ENCODE measurements at regions not wholly inside any gene's neighbourhood (a gene's known extent, or its start where the extent isn't known, plus 50 kb on each side); places are given as distances from the start of the nearest gene placed in this dataset.

DNA sequence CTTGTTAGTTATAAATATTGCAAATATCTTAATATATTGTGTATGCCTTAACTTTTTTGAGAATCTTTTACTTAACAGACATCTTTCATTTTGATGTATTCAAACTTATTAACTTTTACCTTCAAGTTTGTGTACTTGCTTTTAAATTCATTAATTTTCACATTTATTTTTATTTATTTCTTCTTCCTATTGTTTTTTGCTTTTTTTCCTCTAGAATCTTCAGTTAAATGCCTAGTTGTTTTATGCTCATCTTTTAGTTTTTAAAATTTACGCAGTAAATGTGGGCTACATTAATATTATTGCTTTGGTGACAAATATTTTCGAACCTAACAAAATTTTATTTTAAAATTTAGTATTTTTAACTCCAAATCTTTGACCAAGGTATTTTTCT lies 89.0 kb downstream of the TNFAIP3 start:
- Histone ChIP-seq H3K9me3 (peaks cover 4% of the 10 kb centered on the region; the same call in 1 of the 2 replicates), H3K36me3 (replicated peaks) (no peaks in the 10 kb centered on the region), H3K4me1 (peaks cover 6% of the 10 kb centered on the region), H3K27me3 (ENCODE audit: low read depth) (peaks cover 10% of the 10 kb centered on the region; the same call in 1 of the 2 replicates), H3K4me3 (no peak overlapping the region)
- DNase-seq (ENCODE audit: low spot score in 2 of 2), result no peak
- in situ Hi-C loops (cut with MboI; ENCODE audit: low sequenced_read_pairs), result no loop called here

DNA sequence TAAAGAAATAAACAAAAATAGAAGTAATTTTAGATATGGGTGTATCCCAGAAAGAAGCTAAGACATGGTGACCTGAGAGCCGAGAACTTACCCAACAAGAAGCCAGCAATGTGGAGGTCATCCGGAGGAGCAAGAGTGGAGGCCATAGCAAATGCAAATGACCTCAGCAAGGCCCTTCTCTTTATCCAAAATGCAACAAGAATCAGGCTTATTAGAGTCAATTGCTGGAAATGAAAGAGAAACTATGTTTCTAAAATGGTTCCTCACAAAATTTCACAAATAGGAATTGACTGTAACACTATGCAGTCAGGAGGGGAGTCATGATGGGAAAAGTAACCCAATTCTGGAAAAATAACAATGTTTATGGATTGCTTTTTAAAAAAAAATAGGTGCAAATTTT lies 90.4 kb downstream of the TNFAIP3 start:
- DNase-seq (ENCODE audit: low spot score in 2 of 2), result no peak

GRCh38 chr6:137958811-137959565 lies 91.9 kb downstream of the TNFAIP3 start:
- in situ Hi-C loops (cut with MboI; ENCODE audit: low sequenced_read_pairs), result no loop called here
- peaks cover 4% of the 10 kb centered on the region; the same call in 1 of the 2 replicates for H3K9me3 ChIP-seq

More for the DNA sequence above, 90.4 kb downstream of the TNFAIP3 start:
- no peak overlapping the region for H3K4me3 ChIP-seq
- peaks cover 4% of the 10 kb centered on the region; the same call in 1 of the 2 replicates for H3K9me3 ChIP-seq
- H3K4me1 ChIP-seq, result peaks cover 6% of the 10 kb centered on the region
- peaks cover 7% of the 10 kb centered on the region; the same call in 1 of the 2 replicates for H3K27me3 ChIP-seq (ENCODE audit: low read depth)
- no peaks in the 10 kb centered on the region for H3K36me3 ChIP-seq (replicated peaks)
- in situ Hi-C loops (cut with MboI; ENCODE audit: low sequenced_read_pairs), result no loop called here

DNA sequence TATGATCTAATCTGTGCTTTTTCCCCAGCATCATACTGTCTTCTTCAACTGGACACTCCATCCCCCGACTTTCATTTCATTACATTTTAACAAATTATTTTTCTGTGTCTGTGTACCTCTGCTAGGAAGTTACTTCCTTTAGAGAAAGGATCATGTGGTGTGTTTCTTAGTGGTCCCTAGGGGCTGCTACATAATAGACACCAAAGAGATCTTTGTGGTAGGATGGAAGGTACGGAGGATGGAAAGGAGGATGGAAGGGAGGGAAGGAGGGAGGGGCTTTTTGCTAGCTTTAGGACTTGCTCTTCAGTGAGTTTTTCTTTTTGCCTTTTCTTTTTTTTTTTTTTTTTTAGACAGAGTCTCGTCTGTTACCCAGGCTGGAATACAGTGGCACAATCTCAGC lies 95.7 kb downstream of the TNFAIP3 start:
- peaks cover 4% of the 10 kb centered on the region; the same call in 1 of the 2 replicates for H3K9me3 ChIP-seq
- DNase-seq (ENCODE audit: low spot score in 2 of 2), result no peak
- 0 out of 2 replicates have a peak, but pooled peaks cover 6% of the 10 kb centered on the region for H3K27me3 ChIP-seq (ENCODE audit: low read depth)
- no peak overlapping the region for H3K4me3 ChIP-seq
- no peaks in the 10 kb centered on the region for H3K4me1 ChIP-seq
- no peaks in the 10 kb centered on the region for H3K36me3 ChIP-seq (replicated peaks)
- in situ Hi-C loops (cut with MboI; ENCODE audit: low sequenced_read_pairs), result no loop called here

More at GRCh38 chr6:137958811-137959565, 91.9 kb downstream of the TNFAIP3 start:
- Histone ChIP-seq H3K4me3 (no peak overlapping the region), H3K36me3 (replicated peaks) (no peaks in the 10 kb centered on the region), H3K4me1 (no peaks in the 10 kb centered on the region), H3K27me3 (ENCODE audit: low read depth) (no peaks in the 10 kb centered on the region)
- DNase-seq (ENCODE audit: low spot score in 2 of 2), result no peak

- no peak for DNase-seq (ENCODE audit: low spot score in 2 of 2)
- H3K36me3 ChIP-seq (replicated peaks), result no peaks in the 10 kb centered on the region
- peaks cover 6% of the 10 kb centered on the region; the same call in 1 of the 2 replicates for H3K27me3 ChIP-seq (ENCODE audit: low read depth)
- H3K4me1 ChIP-seq, result no peaks in the 10 kb centered on the region
- H3K4me3 ChIP-seq, result no peak overlapping the region
- peaks cover 4% of the 10 kb centered on the region; the same call in 1 of the 2 replicates for H3K9me3 ChIP-seq
- in situ Hi-C loops (cut with MboI; ENCODE audit: low sequenced_read_pairs), result no loop called here
Observed at GRCh38 chr6:137964876-137965275, 97.8 kb downstream of the TNFAIP3 start.

DNA sequence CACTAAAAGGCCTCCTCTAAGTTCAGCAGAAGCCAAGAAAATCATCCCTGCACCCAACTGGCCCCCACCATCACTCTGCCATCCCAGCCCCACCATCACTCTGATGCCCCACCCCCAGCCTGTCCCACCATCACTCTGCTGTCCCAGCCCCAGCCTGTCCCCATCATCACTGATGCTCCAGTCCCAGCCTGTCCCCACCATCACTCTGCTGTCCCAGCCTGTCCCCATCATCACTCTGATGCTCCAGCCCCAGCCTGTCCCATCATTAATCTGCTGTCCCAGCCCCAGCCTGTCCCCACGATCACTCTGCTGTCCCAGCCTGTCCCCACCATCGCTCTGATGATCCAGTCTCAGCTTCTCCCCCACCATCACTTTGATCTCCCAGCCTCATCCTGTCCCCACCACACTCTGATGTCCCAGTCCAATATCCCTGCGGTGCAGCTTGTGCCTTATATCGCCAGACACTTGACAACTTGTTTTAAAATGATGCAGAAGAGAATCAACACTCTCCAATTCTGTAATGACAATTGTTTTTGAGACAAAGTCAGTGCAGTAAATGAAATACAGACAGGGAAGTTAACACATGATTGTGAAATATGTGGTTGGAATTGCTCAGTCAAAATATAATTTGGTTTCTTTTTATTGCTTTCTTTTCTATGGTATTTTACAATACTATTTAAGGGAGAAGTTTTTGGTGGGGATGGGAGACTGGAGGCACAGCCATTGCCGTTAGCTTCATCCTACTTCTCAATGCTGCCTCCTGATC lies 100.8 kb downstream of the TNFAIP3 start:
- Histone ChIP-seq H3K9me3 (no peaks in the 10 kb centered on the region), H3K4me3 (no peak overlapping the region), H3K27me3 (ENCODE audit: low read depth) (peaks cover 10% of the 10 kb centered on the region), H3K4me1 (no peaks in the 10 kb centered on the region), H3K36me3 (replicated peaks) (no peaks in the 10 kb centered on the region)
- in situ Hi-C loops (cut with MboI; ENCODE audit: low sequenced_read_pairs), result no loop called here
- no peak for DNase-seq (ENCODE audit: low spot score in 2 of 2)

DNA sequence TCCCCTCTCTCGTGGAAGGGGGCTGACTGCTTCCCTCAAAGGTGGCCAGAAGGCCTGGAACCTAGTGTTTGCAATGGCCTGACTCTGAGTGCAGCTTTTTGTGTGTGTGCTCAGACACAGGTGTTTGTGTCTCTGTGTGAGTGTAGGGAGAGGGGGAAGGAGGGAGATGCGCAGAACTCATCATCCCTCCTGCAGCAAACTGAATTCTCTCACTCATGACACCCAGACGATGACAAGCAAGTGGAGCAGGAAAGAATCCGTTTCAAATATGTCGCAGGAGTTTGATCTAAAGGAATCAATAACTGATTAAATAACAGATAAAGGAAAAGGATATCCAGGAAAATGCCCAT lies 101.4 kb downstream of the TNFAIP3 start:
- no peak overlapping the region for H3K4me3 ChIP-seq
- H3K27me3 ChIP-seq (ENCODE audit: low read depth), result peaks cover 11% of the 10 kb centered on the region
- H3K4me1 ChIP-seq, result no peaks in the 10 kb centered on the region
- H3K36me3 ChIP-seq (replicated peaks), result no peaks in the 10 kb centered on the region
- no peaks in the 10 kb centered on the region for H3K9me3 ChIP-seq
- no peak for DNase-seq (ENCODE audit: low spot score in 2 of 2)
- in situ Hi-C loops (cut with MboI; ENCODE audit: low sequenced_read_pairs), result no loop called here

DNA sequence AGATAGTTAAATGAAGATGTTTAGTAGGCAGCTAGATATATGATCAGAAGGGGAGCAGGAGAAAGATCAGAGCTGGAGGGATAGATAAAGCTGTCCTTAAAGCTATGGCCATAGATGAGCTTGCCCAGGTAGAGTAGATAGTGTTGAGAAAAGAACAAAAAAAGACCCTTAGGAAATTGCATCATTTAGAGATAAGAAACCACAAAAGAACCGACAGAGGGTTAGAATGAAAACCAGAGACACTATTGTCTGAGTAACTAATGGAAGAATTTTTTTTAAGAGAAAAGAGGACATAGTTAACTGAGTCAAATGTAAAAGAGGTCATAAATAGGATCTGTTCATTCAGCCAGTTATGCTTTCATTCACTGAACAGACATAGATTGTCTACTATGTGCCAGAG lies 101.8 kb downstream of the TNFAIP3 start:
- in situ Hi-C loops (cut with MboI; ENCODE audit: low sequenced_read_pairs), result no loop called here
- DNase-seq (ENCODE audit: low spot score in 2 of 2), result no peak
- Histone ChIP-seq H3K9me3 (no peaks in the 10 kb centered on the region), H3K27me3 (ENCODE audit: low read depth) (peaks cover 12% of the 10 kb centered on the region), H3K4me3 (no peak overlapping the region), H3K36me3 (replicated peaks) (no peaks in the 10 kb centered on the region), H3K4me1 (no peaks in the 10 kb centered on the region)

DNA sequence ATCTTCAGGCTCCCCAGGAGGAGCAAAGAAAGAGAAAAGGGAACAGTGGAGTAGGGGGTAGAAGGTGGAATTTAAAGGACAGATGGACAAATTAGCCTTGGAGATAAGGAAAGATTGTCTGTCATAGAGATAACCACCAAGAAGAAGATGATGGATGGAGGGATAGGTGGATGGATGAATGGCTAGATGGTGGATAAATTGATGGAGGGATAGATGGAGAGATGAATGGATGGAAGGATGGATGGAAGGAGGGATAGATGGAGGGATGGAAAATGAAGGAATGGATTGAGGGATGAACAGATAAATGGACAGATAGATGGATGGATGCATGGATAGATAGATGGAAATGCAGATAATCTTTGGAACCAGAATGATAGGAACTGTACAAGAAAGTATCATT lies 102.8 kb downstream of the TNFAIP3 start:
- H3K27me3 ChIP-seq (ENCODE audit: low read depth), result peaks cover 18% of the 10 kb centered on the region
- peaks cover 5% of the 10 kb centered on the region; the same call in 1 of the 2 replicates for H3K4me1 ChIP-seq
- in situ Hi-C loops (cut with MboI; ENCODE audit: low sequenced_read_pairs), result no loop called here
- no peaks in the 10 kb centered on the region for H3K9me3 ChIP-seq
- no peak for DNase-seq (ENCODE audit: low spot score in 2 of 2)
- no peaks in the 10 kb centered on the region for H3K36me3 ChIP-seq (replicated peaks)
- no peak overlapping the region for H3K4me3 ChIP-seq

- no peak for DNase-seq (ENCODE audit: low spot score in 2 of 2)
- in situ Hi-C loops (cut with MboI; ENCODE audit: low sequenced_read_pairs), result no loop called here
Observed at GRCh38 chr6:137970368-137970767, 103.3 kb downstream of the TNFAIP3 start.

DNA sequence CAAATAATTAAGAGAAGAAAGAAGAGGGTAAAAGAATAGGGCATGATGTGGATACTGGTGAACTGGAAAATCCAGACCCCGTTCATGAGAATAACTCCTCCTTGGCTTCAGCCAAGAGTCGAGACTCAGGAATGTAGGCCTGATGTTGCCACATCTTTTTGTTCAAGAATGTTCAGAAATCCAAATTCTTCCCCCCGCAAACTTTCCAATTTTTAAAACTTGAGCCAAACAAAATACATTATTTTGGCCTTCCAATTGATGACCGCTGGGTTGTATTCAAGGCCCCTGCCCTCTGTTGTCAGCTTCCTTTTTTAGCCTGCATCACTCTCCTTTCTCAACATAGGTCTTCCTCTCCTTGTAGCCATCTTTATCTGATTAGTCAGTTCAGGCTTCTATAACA lies 106.1 kb downstream of the TNFAIP3 start:
- DNase-seq (ENCODE audit: low spot score in 2 of 2), result no peak
- H3K27me3 ChIP-seq (ENCODE audit: low read depth), result peaks cover 23% of the 10 kb centered on the region
- no peaks in the 10 kb centered on the region for H3K9me3 ChIP-seq
- H3K4me3 ChIP-seq, result no peak overlapping the region
- H3K36me3 ChIP-seq (replicated peaks), result no peaks in the 10 kb centered on the region
- in situ Hi-C loops (cut with MboI; ENCODE audit: low sequenced_read_pairs), result no loop called here
- H3K4me1 ChIP-seq, result peaks cover 12% of the 10 kb centered on the region

More at GRCh38 chr6:137970368-137970767, 103.3 kb downstream of the TNFAIP3 start:
- Histone ChIP-seq H3K27me3 (ENCODE audit: low read depth) (peaks cover 18% of the 10 kb centered on the region), H3K36me3 (replicated peaks) (no peaks in the 10 kb centered on the region), H3K4me3 (no peak overlapping the region), H3K9me3 (no peaks in the 10 kb centered on the region), H3K4me1 (peaks cover 7% of the 10 kb centered on the region)

- DNase-seq (ENCODE audit: low spot score in 2 of 2), result peak; percentile 20 to 94
- in situ Hi-C loops (cut with MboI; ENCODE audit: low sequenced_read_pairs), result no loop called here
- peaks cover 12% of the 10 kb centered on the region for H3K4me1 ChIP-seq
- H3K36me3 ChIP-seq (replicated peaks), result no peaks in the 10 kb centered on the region
- no peaks in the 10 kb centered on the region for H3K9me3 ChIP-seq
- no peak overlapping the region for H3K4me3 ChIP-seq
- H3K27me3 ChIP-seq (ENCODE audit: low read depth), result peaks cover 29% of the 10 kb centered on the region
Observed at GRCh38 chr6:137975188-137975940, 108.3 kb downstream of the TNFAIP3 start.

GRCh38 chr6:137976430-137976829 lies 109.4 kb downstream of the TNFAIP3 start:
- in situ Hi-C loops (cut with MboI; ENCODE audit: low sequenced_read_pairs), result no loop called here
- H3K36me3 ChIP-seq (replicated peaks), result no peaks in the 10 kb centered on the region
- DNase-seq (ENCODE audit: low spot score in 2 of 2), result no peak
- no peaks in the 10 kb centered on the region for H3K9me3 ChIP-seq
- H3K27me3 ChIP-seq (ENCODE audit: low read depth), result peaks cover 29% of the 10 kb centered on the region
- no peak overlapping the region for H3K4me3 ChIP-seq
- H3K4me1 ChIP-seq, result peaks cover 12% of the 10 kb centered on the region

Data from HAP-1 (cell line).